KMS-11 (cell line): ENCODE measurements at regions not wholly inside any gene's neighbourhood (a gene's known extent, or its start where the extent isn't known, plus 50 kb on each side); places are given as distances from the start of the nearest gene placed in this dataset.
A peak's percentile ranks its signal among the peaks of the same experiment; 100 is the strongest.

Source experiments
- H2AFZ ChIP-seq: fragments of 200-600 bp; sonication (generic); 2 replicates; pipeline ENCODE4 v1.6.1; 2016; ENCODE audit warnings: antibody characterized with exemption, mixed run types, low read depth
- H3K27ac ChIP-seq: fragments of 200-600 bp; sonication (generic); 2 replicates; pipeline ENCODE4 v1.6.1; 2016; ENCODE audit warnings: mild to moderate bottlenecking, mixed run types
- H3K27me3 ChIP-seq: fragments of 200-600 bp; sonication (generic); 2 replicates; pipeline ENCODE4 v1.6.1; 2017; ENCODE audit warnings: mild to moderate bottlenecking, low read depth, mixed run types, moderate library complexity; ENCODE audit not compliant: insufficient read depth
- H3K36me3 ChIP-seq: fragments of 200-600 bp; sonication (generic); 2 replicates; pipeline ENCODE4 v1.6.1; 2017; ENCODE audit warnings: mild to moderate bottlenecking, mixed run types; ENCODE audit not compliant: insufficient read depth
- H3K4me1 ChIP-seq: fragments of 200-600 bp; sonication (generic); 2 replicates; pipeline ENCODE4 v1.6.1; 2016; ENCODE audit warnings: mild to moderate bottlenecking, low read depth, mixed run types; ENCODE audit not compliant: poor library complexity, severe bottlenecking
- H3K4me2 ChIP-seq: fragments of 200-600 bp; sonication (generic); 2 replicates; pipeline ENCODE4 v1.7.0; 2016; ENCODE audit warnings: mild to moderate bottlenecking, mixed run types
- H3K4me3 ChIP-seq: fragments of 200-600 bp; sonication (generic); IDR thresholded peaks from 2 replicates; pipeline ENCODE4 v1.6.1; 2017; ENCODE audit warnings: low read depth, low read length, mixed read lengths; ENCODE audit not compliant: insufficient read depth
- H3K79me2 ChIP-seq: fragments of 200-600 bp; sonication (generic); 2 replicates; pipeline ENCODE4 v1.6.1; 2016; ENCODE audit warnings: low read depth, mixed run types; ENCODE audit not compliant: insufficient read depth
- H3K9ac ChIP-seq: fragments of 200-600 bp; sonication (generic); 2 replicates; pipeline ENCODE4 v1.6.1; 2016; ENCODE audit warnings: mild to moderate bottlenecking, mixed run types
- H4K20me1 ChIP-seq: fragments of 200-600 bp; sonication (generic); 2 replicates; pipeline ENCODE4 v1.6.1; 2016; ENCODE audit warnings: mild to moderate bottlenecking, mixed run types; ENCODE audit not compliant: insufficient read depth
- TF ChIP-seq, protein P1 (sequence below): fragments of 200-600 bp; sonication (generic); conservative IDR thresholded peaks from 2 replicates; pipeline ENCODE4 v1.6.1; 2017; ENCODE audit warnings: low read depth, mild to moderate bottlenecking, antibody characterized with exemption, low read length, moderate library complexity, mixed read lengths

DNA sequence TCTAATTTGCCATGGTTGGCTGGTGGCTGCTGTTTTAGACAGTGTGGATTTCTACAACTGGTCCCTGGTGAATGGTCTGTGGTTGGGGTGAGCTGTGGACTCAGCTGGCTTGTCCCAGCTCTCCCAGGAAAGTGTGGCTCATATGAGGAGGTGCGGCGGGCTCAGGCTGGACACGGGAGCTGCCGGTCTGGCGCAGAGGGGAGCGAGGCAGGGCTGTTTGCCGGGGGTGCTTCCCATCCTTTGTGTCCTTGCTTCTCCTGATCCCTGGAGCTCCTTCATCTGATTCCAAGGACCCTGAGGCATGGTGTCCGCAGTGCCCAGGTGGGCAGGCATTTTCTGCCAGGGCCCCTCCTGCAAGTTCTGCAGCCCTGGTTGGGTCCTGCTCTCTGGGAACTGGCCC lies 104.9 kb downstream of the TEX29 start:
- Histone ChIP-seq H3K79me2 (no peaks in the 10 kb centered on the region), H3K4me2 (no peak overlapping the region), H4K20me1 (no peaks in the 10 kb centered on the region), H2AFZ (no peak overlapping the region), H3K4me1 (no peaks in the 10 kb centered on the region), H3K36me3 (no peaks in the 10 kb centered on the region), H3K27ac (no peak overlapping the region), H3K9ac (no peak overlapping the region), H3K4me3 (no peak overlapping the region), H3K27me3 (no peaks in the 10 kb centered on the region)
- TF ChIP-seq, protein P1, sequence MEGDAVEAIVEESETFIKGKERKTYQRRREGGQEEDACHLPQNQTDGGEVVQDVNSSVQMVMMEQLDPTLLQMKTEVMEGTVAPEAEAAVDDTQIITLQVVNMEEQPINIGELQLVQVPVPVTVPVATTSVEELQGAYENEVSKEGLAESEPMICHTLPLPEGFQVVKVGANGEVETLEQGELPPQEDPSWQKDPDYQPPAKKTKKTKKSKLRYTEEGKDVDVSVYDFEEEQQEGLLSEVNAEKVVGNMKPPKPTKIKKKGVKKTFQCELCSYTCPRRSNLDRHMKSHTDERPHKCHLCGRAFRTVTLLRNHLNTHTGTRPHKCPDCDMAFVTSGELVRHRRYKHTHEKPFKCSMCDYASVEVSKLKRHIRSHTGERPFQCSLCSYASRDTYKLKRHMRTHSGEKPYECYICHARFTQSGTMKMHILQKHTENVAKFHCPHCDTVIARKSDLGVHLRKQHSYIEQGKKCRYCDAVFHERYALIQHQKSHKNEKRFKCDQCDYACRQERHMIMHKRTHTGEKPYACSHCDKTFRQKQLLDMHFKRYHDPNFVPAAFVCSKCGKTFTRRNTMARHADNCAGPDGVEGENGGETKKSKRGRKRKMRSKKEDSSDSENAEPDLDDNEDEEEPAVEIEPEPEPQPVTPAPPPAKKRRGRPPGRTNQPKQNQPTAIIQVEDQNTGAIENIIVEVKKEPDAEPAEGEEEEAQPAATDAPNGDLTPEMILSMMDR = no peak

- Histone ChIP-seq H3K4me3 (no peak overlapping the region), H3K4me1 (no peaks in the 10 kb centered on the region), H3K79me2 (no peaks in the 10 kb centered on the region), H3K27me3 (no peaks in the 10 kb centered on the region), H2AFZ (no peak overlapping the region), H3K4me2 (no peak overlapping the region), H3K36me3 (no peaks in the 10 kb centered on the region), H4K20me1 (no peaks in the 10 kb centered on the region), H3K9ac (no peak overlapping the region), H3K27ac (no peak overlapping the region)
- TF ChIP-seq, protein P1 = peak; percentile 47
Observed at GRCh38 chr13:111429064-111429558, 108.7 kb downstream of the TEX29 start.

DNA sequence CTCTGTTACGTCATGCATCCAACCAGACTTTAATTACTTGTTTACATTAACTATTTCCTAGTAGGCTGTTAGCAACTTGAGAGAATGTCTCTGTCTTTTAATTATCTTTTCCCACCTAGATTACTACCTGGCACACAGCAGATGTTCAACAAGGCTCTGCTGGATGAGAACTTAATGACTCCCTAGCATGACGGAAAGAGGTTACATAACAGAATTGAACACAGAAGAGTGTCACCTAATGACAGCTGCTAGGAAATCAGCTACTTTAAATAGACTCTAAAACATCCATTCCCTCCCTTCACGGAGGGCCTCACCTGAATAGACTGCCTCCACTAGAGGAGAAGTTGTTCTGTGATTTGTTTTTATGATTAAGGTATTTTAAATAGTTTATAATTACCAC lies 110.8 kb downstream of the TEX29 start:
- no peaks in the 10 kb centered on the region for H4K20me1 ChIP-seq
- H3K79me2 ChIP-seq = no peaks in the 10 kb centered on the region
- H3K27me3 ChIP-seq = no peaks in the 10 kb centered on the region
- H3K4me3 ChIP-seq = no peak overlapping the region
- no peak overlapping the region for H2AFZ ChIP-seq
- no peak overlapping the region for H3K9ac ChIP-seq
- no peak overlapping the region for H3K4me2 ChIP-seq
- no peaks in the 10 kb centered on the region for H3K4me1 ChIP-seq
- no peaks in the 10 kb centered on the region for H3K36me3 ChIP-seq
- TF ChIP-seq, protein P1 = no peak
- no peak overlapping the region for H3K27ac ChIP-seq

DNA sequence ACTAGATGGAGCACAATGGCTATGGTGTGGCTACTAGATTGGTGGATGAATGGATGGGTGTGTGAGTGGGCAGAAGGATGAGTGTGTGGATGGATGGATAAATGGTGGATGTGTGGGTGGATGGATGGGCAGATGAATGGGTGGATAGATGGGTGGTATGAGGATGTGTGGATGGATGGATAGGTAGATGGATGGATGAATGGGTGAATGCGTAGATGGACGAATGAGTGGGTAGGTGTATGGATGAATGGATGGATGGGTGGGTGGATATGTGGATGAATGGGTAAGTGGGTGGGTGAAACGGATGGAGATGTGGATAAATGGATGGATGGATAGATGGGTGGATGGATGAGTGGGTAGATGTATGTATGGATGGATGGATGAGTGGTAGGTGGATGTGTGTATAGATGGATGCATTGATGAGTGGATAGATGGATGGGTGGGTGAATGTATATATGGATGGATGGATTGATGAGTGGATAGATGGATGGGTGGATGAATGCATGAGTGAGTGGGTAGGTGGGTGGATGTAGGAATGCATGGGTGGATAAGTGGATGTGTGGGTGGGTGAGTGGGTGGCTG lies 114.2 kb downstream of the TEX29 start:
- H2AFZ ChIP-seq = no peak overlapping the region
- H4K20me1 ChIP-seq = no peaks in the 10 kb centered on the region
- no peaks in the 10 kb centered on the region for H3K4me1 ChIP-seq
- H3K79me2 ChIP-seq = no peaks in the 10 kb centered on the region
- H3K4me2 ChIP-seq = no peak overlapping the region
- H3K4me3 ChIP-seq = no peak overlapping the region
- H3K36me3 ChIP-seq = no peaks in the 10 kb centered on the region
- TF ChIP-seq, protein P1 = no peak
- no peak overlapping the region for H3K9ac ChIP-seq
- H3K27me3 ChIP-seq = no peaks in the 10 kb centered on the region
- no peak overlapping the region for H3K27ac ChIP-seq
